IMR-90 (cell line): ENCODE measurements at regions not wholly inside any gene's neighbourhood (a gene's known extent, or its start where the extent isn't known, plus 50 kb on each side); places are given as distances from the start of the nearest gene placed in this dataset.

Experiments
- ATAC-seq: fragments of 200-7000 bp; cut with Tn5 transposase; 2 replicates; pipeline ENCODE4 v1.9.1; 2020; ENCODE audit warnings: low read depth, mild to moderate bottlenecking, moderate library complexity
- BruUV-seq: library from RNA; stranded (reverse); fragments of 400-500 nt; replicated peaks from 2 replicates; lab custom pipeline; 2021; lab: Mats Ljungman, UMichigan
- CTCF ChIA-PET: fragments of 300-600 bp; formaldehyde crosslinking; extraction: SDS; loops from one replicate; lab custom pipeline; 2021; ENCODE audit warnings: antibody characterized with exemption; lab: Yijun Ruan, JAX
- POLR2A ChIA-PET: fragments of 300-600 bp; sonication (Branson Sonifier 250); formaldehyde crosslinking; loops from one replicate; lab custom pipeline; 2022; ENCODE audit warnings: antibody characterized with exemption; ENCODE audit not compliant: unreplicated experiment; lab: Charles Lee
- DNase-seq: peaks from one replicate; pipeline ENCODE4 v3.0.0; 2013
- H2AFZ ChIP-seq: replicated peaks from 2 replicates; pipeline ENCODE3; 2013; ENCODE audit warnings: low read length, mild to moderate bottlenecking; ENCODE audit not compliant: poor library complexity
- H2AK5ac ChIP-seq: 2 replicates; pipeline ENCODE4 v1.6.1; 2013; ENCODE audit warnings: low read depth, low read length, inconsistent platforms
- H2AK9ac ChIP-seq: replicated peaks from 2 replicates; pipeline ENCODE3; 2013; ENCODE audit warnings: mild to moderate bottlenecking, low read depth, low read length, moderate library complexity; ENCODE audit not compliant: poor library complexity
- H2BK120ac ChIP-seq: 2 replicates; pipeline ENCODE4 v1.6.1; 2013; ENCODE audit warnings: low read depth, low read length, inconsistent platforms
- H2BK15ac ChIP-seq: 3 replicates; pipeline ENCODE4 v1.6.1; 2013; ENCODE audit warnings: low read depth, low read length, inconsistent platforms
- H2BK20ac ChIP-seq: 2 replicates; pipeline ENCODE4 v1.6.1; 2013; ENCODE audit warnings: low read depth, mild to moderate bottlenecking, inconsistent platforms, low read length, moderate library complexity
- H2BK5ac ChIP-seq: 2 replicates; pipeline ENCODE4 v1.6.1; 2013; ENCODE audit warnings: mild to moderate bottlenecking, low read depth, low read length, inconsistent platforms; ENCODE audit not compliant: poor library complexity, severe bottlenecking
- H3K14ac ChIP-seq: replicated peaks from 2 replicates; pipeline ENCODE4 v1.6.1; 2013; ENCODE audit warnings: low read depth, low read length, inconsistent platforms
- H3K18ac ChIP-seq: 2 replicates; pipeline ENCODE4 v1.6.1; 2013; ENCODE audit warnings: low read depth, low read length, control low read depth
- H3K23ac ChIP-seq: 2 replicates; pipeline ENCODE4 v1.6.1; 2013; ENCODE audit warnings: low read depth, low read length, inconsistent platforms
- H3K27ac ChIP-seq: 2 replicates; pipeline ENCODE4 v1.5.1; 2013; ENCODE audit warnings: mild to moderate bottlenecking, control low read depth, low read length; ENCODE audit not compliant: insufficient read depth
- H3K27me3 ChIP-seq: 2 replicates; pipeline ENCODE4 v1.6.1; 2013; ENCODE audit warnings: low read length; ENCODE audit not compliant: control insufficient read depth, insufficient read depth
- H3K36me3 ChIP-seq: 2 replicates; pipeline ENCODE4 v1.6.1; 2013; ENCODE audit warnings: low read length, mixed read lengths; ENCODE audit not compliant: control insufficient read depth, insufficient read depth
- H3K4ac ChIP-seq: 2 replicates; pipeline ENCODE4 v1.6.1; 2013; ENCODE audit warnings: low read depth, low read length, inconsistent platforms
- H3K4me1 ChIP-seq: 2 replicates; pipeline ENCODE4 v1.6.1; 2013; ENCODE audit warnings: low read length, mixed read lengths; ENCODE audit not compliant: control insufficient read depth, insufficient read depth
- H3K4me2 ChIP-seq: 2 replicates; pipeline ENCODE4 v1.6.1; 2013; ENCODE audit warnings: low read depth, mild to moderate bottlenecking, control low read depth, low read length, moderate library complexity
- H3K4me3 ChIP-seq: 2 replicates; pipeline ENCODE4 v1.5.1; 2013; ENCODE audit warnings: low read depth, mild to moderate bottlenecking, control low read depth, low read length, moderate library complexity; ENCODE audit not compliant: insufficient read depth
- H3K56ac ChIP-seq: 2 replicates; pipeline ENCODE4 v1.6.1; 2013; ENCODE audit warnings: low read length, inconsistent platforms; ENCODE audit not compliant: insufficient read depth; ENCODE audit errors: extremely low read depth
- H3K79me1 ChIP-seq, 2 experiments: 2 replicates each; pipeline ENCODE4 v1.6.1; 2013; ENCODE audit warnings: low read length in 2 of 2, inconsistent platforms in 1 of 2, low read depth in 1 of 2
- H3K9ac ChIP-seq: 2 replicates; pipeline ENCODE4 v1.6.1; 2013; ENCODE audit warnings: low read depth, low read length, control low read depth
- H3K9me1 ChIP-seq: 2 replicates; pipeline ENCODE4 v1.6.1; 2013; ENCODE audit warnings: low read length, inconsistent platforms; ENCODE audit not compliant: insufficient read depth
- H3K9me3 ChIP-seq: 2 replicates; pipeline ENCODE4 v1.6.1; 2013; ENCODE audit warnings: low read length; ENCODE audit not compliant: control insufficient read depth, insufficient read depth
- H4K20me1 ChIP-seq: 2 replicates; pipeline ENCODE4 v1.6.1; 2013; ENCODE audit warnings: low read length, inconsistent platforms; ENCODE audit not compliant: insufficient read depth
- H4K5ac ChIP-seq: 2 replicates; pipeline ENCODE4 v1.6.1; 2013; ENCODE audit warnings: mild to moderate bottlenecking, low read depth, low read length, control low read depth
- H4K8ac ChIP-seq, 2 experiments: 2 replicates each; pipeline ENCODE4 v1.6.1; 2013; ENCODE audit warnings: low read depth in 2 of 2, low read length in 2 of 2, control low read depth in 1 of 2, inconsistent platforms in 1 of 2
- H4K91ac ChIP-seq: 2 replicates; pipeline ENCODE4 v1.6.1; 2013; ENCODE audit warnings: low read depth, low read length, inconsistent platforms; ENCODE audit not compliant: insufficient read depth
- BHLHE40 ChIP-seq: fragments of 150-350 bp; IDR thresholded peaks from 2 replicates; pipeline ENCODE4 v1.6.1; 2016; ENCODE audit warnings: mild to moderate bottlenecking, low read depth, low read length
- CEBPB ChIP-seq: IDR thresholded peaks from 2 replicates; pipeline ENCODE4 v1.6.1; 2012; ENCODE audit warnings: low read depth, low read length, improper control_type of control experiment
- CHD1 ChIP-seq: IDR thresholded peaks from 2 replicates; pipeline ENCODE4 v1.6.1; 2012; ENCODE audit warnings: low read depth, low read length, improper control_type of control experiment
- ELK1 ChIP-seq: fragments of 150-350 bp; IDR thresholded peaks from 2 replicates; pipeline ENCODE4 v1.6.1; 2016; ENCODE audit warnings: low read depth, mild to moderate bottlenecking, low read length, moderate library complexity, borderline replicate concordance
- FOS ChIP-seq: fragments of 150-350 bp; IDR thresholded peaks from 2 replicates; pipeline ENCODE4 v1.6.1; 2016; ENCODE audit warnings: low read depth, low read length
- MXI1 ChIP-seq: IDR thresholded peaks from 2 replicates; pipeline ENCODE4 v1.6.1; 2012; ENCODE audit warnings: low read depth, mild to moderate bottlenecking, low read length, moderate library complexity, borderline replicate concordance
- RAD21 ChIP-seq: IDR thresholded peaks from 2 replicates; pipeline ENCODE4 v1.6.1; 2012; ENCODE audit warnings: low read length, improper control_type of control experiment
- WGBS, 2 experiments: methylation state at CpG; one replicate each; pipeline versions ENCODE4 v1.1.5 to v1.1.7; 2013; ENCODE audit warnings: missing lambda C conversion rate in 2 of 2; ENCODE audit not compliant: insufficient read length in 1 of 2; ENCODE audit errors: extremely low coverage in 2 of 2; 5-methylcytosine and 5-hydroxymethylcytosine counted together
- dilution Hi-C: fragments of 300-500 bp; cut with HindIII; formaldehyde crosslinking; loops from one replicate; pipeline ENCODE4 v1.14.3; 2018; ENCODE audit warnings: low sequenced_read_pairs; ENCODE audit not compliant: unreplicated experiment
- in situ Hi-C: fragments of 300-500 bp; cut with MboI; formaldehyde crosslinking; loops from 3 replicates; pipeline ENCODE4 v1.14.3; 2019; ENCODE audit warnings: low sequenced_read_pairs, inconsistent platforms, mixed read lengths
- intact Hi-C: fragments of 100-400 bp; cut with micrococcal nuclease; formaldehyde crosslinking; loops from 2 replicates; pipeline ENCODE4 v1.10.0; 2022

- CTCF ChIA-PET, result no interaction called here
Measured at GRCh38 chr5:66408576-66408975, 187.6 kb upstream of the MAST4 start.

More at GRCh38 chr5:66408576-66408975, 187.6 kb upstream of the MAST4 start:
- no peaks in the 10 kb centered on the region for H3K27me3 ChIP-seq
- no peaks in the 10 kb centered on the region for H3K36me3 ChIP-seq
- H3K4me2 ChIP-seq, result no peak overlapping the region
- no peak overlapping the region for H2AK5ac ChIP-seq
- H3K56ac ChIP-seq, result no peak overlapping the region
- BruUV-seq, result no TSS peak
- H2BK20ac ChIP-seq, result no peak overlapping the region
- no peak overlapping the region for H3K14ac ChIP-seq
- no peaks in the 10 kb centered on the region for H3K79me1 ChIP-seq
- no peak overlapping the region for H2BK120ac ChIP-seq
- H4K91ac ChIP-seq, result no peak overlapping the region
- no peaks in the 10 kb centered on the region for H4K20me1 ChIP-seq
- DNase-seq (no peak), ATAC-seq (no peak)
- H4K5ac ChIP-seq, result no peak overlapping the region
- H3K9me3 ChIP-seq, result no peaks in the 10 kb centered on the region
- no peak overlapping the region for H2AFZ ChIP-seq
- no peak overlapping the region for H3K4me3 ChIP-seq
- no peaks in the 10 kb centered on the region for H3K4me1 ChIP-seq
- no peak overlapping the region for H3K4ac ChIP-seq
- dilution Hi-C loops (no loop called here), in situ Hi-C loops (no loop called here), intact Hi-C loops (no loop called here)
- H3K9me1 ChIP-seq, result no peaks in the 10 kb centered on the region
- no peak overlapping the region for H3K9ac ChIP-seq
- TF ChIP-seq ELK1 (no peak), CEBPB (no peak), FOS (no peak), MXI1 (no peak), RAD21 (no peak), BHLHE40 (no peak), CHD1 (no peak)
- WGBS, 2 experiments, result 29% methylated on average over 2 of the region's 5 CpGs; no CpG with 5 or more reads in 1 of the 2 experiments
- no peak overlapping the region for H2BK5ac ChIP-seq
- no peak overlapping the region for H3K27ac ChIP-seq
- H2AK9ac ChIP-seq, result no peak overlapping the region
- POLR2A ChIA-PET, result no interaction called here
- H3K18ac ChIP-seq, result no peak overlapping the region
- H2BK15ac ChIP-seq, result no peak overlapping the region
- H3K23ac ChIP-seq, result no peak overlapping the region
- no peak overlapping the region for H4K8ac ChIP-seq
